Sigmoid colon (tissue), 6 donors: ENCODE measurements at regions not wholly inside any gene's neighbourhood (a gene's known extent, or its start where the extent isn't known, plus 50 kb on each side); places are given as distances from the start of the nearest gene placed in this dataset.
A peak's percentile ranks its signal among the peaks of the same experiment; 100 is the strongest.

ENCODE experiments used
- DNase-seq: peaks from one replicate; pipeline ENCODE4 v3.0.0-alpha.2; 2019
- H3K27ac ChIP-seq, 4 donors: fragments of 200-600 bp; sonication (generic); one replicate each; pipeline ENCODE4 v1.5.1; 2016 to 2019; ENCODE audit warnings: mild to moderate bottlenecking in 1 of 4
- H3K27me3 ChIP-seq, 3 donors: fragments of 200-600 bp; sonication (generic); one replicate each; pipeline ENCODE4 v1.5.1; 2019; ENCODE audit warnings: mild to moderate bottlenecking in 1 of 3
- H3K36me3 ChIP-seq, 4 donors: fragments of 200-600 bp; sonication (generic); one replicate each; pipeline ENCODE4 v1.5.1; 2016 to 2019
- H3K4me1 ChIP-seq, 4 donors: fragments of 200-600 bp; sonication (generic); one replicate each; pipeline ENCODE4 v1.5.1; 2017 to 2019
- H3K4me3 ChIP-seq, 4 donors: fragments of 200-600 bp; sonication (generic); one replicate each; pipeline ENCODE4 v1.5.1; 2017 to 2019; ENCODE audit warnings: mild to moderate bottlenecking in 2 of 4, moderate library complexity in 1 of 4
- H3K9me3 ChIP-seq, 4 donors: fragments of 200-600 bp in 3 of 4; sonication (generic) in 3 of 4; one replicate each; pipeline versions ENCODE4 v1.5.1 to v1.6.1; 2013 to 2019
- EP300 ChIP-seq, 4 donors: sonication (generic); formaldehyde crosslinking; IDR thresholded peaks; one replicate each; pipeline ENCODE4 v1.6.1; 2017; ENCODE audit warnings: antibody characterized with exemption in 4 of 4
- POLR2A ChIP-seq, 2 donors: fragments of 450-650 bp; IDR thresholded peaks; one replicate each; pipeline ENCODE4 v1.6.1; 2016; ENCODE audit warnings: antibody characterized with exemption in 2 of 2, mild to moderate bottlenecking in 2 of 2, moderate library complexity in 2 of 2
- POLR2AphosphoS5 ChIP-seq, 4 donors: sonication (generic); formaldehyde crosslinking; IDR thresholded peaks; one replicate each; pipeline ENCODE4 v1.6.1; 2017; ENCODE audit warnings: antibody characterized with exemption in 4 of 4
- WGBS, 2 donors: extraction: QIAGEN DNeasy Blood & Tissue Kit; methylation state at CpG; one replicate each; pipeline ENCODE4 v1.1.7; 2013; 5-methylcytosine and 5-hydroxymethylcytosine counted together
- intact Hi-C: fragments of 100-400 bp; cut with DNase I; formaldehyde crosslinking; loops from one replicate; pipeline ENCODE4 v1.15.1; 2023
- TF ChIP-seq, protein P1 (sequence below), 4 experiments: fragments of 450-650 bp in 3 of 4; fragments of 200-600 bp in 1 of 4; IDR thresholded peaks; one replicate each; pipeline ENCODE4 v1.5.1; 2016 to 2019; ENCODE audit warnings: antibody characterized with exemption in 4 of 4, mild to moderate bottlenecking in 3 of 4, moderate library complexity in 2 of 4
- donor health status: healthy with polysubstance abuse.
- donor health status: healthy.

DNA sequence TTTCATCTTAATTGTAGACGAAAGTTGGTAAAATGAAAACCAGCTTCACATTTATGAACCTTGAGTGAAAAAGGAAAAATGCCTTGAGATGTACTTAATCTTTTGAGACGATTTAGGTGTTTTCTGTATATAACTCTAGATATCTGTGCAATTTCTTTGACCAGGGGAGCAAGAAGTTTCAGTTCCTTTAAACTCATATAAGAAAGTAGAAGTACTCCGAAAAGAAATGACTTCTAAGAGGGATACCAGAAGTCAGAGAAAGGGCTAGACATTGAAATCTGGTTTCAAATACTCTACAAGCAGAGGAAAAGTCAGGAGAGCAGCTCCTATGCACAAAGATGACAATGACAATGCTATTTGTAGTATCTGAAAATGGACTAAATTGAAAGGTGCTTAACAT is 303.7 kb downstream of the BAMBI start:
- intact Hi-C loops, result no loop called here
- Histone ChIP-seq H3K9me3 (no peaks in the 10 kb centered on the region), H3K4me1 (peaks cover 0 to 7% (median 3%) of the 10 kb centered on the region in 4 donors), H3K27me3 (no peaks in the 10 kb centered on the region), H3K4me3 (no peak overlapping the region), H3K27ac (no peak overlapping the region), H3K36me3 (no peaks in the 10 kb centered on the region)
- WGBS, 2 donors, result 77 to 86% methylated on average over 3 of the region's 3 CpGs
- no peak for TF ChIP-seq POLR2AphosphoS5 (IDR thresholded peaks at IDR 0.05)
- no peak for TF ChIP-seq EP300 (IDR thresholded peaks at IDR 0.05)
- DNase-seq, result no peak

GRCh38 chr10:28982974-28983373 is 305.7 kb downstream of the BAMBI start:
- 76 to 90% methylated on average over 6 of the region's 6 CpGs for WGBS, 2 donors
- no peaks in the 10 kb centered on the region for H3K27me3 ChIP-seq
- DNase-seq, result no peak
- H3K4me3 ChIP-seq, result no peak overlapping the region
- peaks cover 0 to 7% (median 3%) of the 10 kb centered on the region in 4 donors for H3K4me1 ChIP-seq
- H3K9me3 ChIP-seq, result no peaks in the 10 kb centered on the region
- H3K27ac ChIP-seq, result no peak overlapping the region
- no peak for TF ChIP-seq POLR2A (IDR thresholded peaks at IDR 0.05)
- TF ChIP-seq, protein P1, sequence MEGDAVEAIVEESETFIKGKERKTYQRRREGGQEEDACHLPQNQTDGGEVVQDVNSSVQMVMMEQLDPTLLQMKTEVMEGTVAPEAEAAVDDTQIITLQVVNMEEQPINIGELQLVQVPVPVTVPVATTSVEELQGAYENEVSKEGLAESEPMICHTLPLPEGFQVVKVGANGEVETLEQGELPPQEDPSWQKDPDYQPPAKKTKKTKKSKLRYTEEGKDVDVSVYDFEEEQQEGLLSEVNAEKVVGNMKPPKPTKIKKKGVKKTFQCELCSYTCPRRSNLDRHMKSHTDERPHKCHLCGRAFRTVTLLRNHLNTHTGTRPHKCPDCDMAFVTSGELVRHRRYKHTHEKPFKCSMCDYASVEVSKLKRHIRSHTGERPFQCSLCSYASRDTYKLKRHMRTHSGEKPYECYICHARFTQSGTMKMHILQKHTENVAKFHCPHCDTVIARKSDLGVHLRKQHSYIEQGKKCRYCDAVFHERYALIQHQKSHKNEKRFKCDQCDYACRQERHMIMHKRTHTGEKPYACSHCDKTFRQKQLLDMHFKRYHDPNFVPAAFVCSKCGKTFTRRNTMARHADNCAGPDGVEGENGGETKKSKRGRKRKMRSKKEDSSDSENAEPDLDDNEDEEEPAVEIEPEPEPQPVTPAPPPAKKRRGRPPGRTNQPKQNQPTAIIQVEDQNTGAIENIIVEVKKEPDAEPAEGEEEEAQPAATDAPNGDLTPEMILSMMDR (IDR thresholded peaks at IDR 0.05), result no peak
- TF ChIP-seq POLR2AphosphoS5 (IDR thresholded peaks at IDR 0.05), result no peak
- no peak for TF ChIP-seq EP300 (IDR thresholded peaks at IDR 0.05)
- no peaks in the 10 kb centered on the region for H3K36me3 ChIP-seq
- intact Hi-C loops, result no loop called here

DNA sequence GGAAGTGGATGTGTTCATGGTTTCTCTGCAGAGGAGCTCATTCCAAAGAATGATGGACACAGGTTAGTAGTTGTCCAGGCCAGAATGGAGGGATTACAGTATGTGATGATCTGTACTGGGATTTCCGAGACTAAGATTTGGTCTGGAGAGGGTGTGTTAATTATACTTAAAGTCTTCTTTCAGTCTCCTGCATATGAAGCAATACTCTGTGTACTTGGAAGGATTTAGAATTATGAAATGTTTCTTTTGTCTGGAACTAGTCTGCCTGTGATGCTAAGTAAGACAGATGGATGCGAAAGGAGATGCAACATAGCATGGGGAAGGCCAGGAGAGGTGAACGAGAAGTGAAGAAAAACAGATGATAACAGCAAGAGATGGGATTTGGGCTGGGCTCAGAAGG is 305.1 kb upstream of the LYZL1 start:
- DNase-seq, result no peak
- WGBS, 2 donors, result 61% methylated on average over 3 of the region's 3 CpGs
- Histone ChIP-seq H3K36me3 (no peaks in the 10 kb centered on the region), H3K4me3 (no peak overlapping the region), H3K4me1 (peaks cover 0 to 7% (median 3%) of the 10 kb centered on the region in 4 donors), H3K27me3 (no peaks in the 10 kb centered on the region), H3K9me3 (no peaks in the 10 kb centered on the region), H3K27ac (peak overlapping the region in 2 of 4 donors; percentile 42 to 55)
- TF ChIP-seq EP300 (IDR thresholded peaks at IDR 0.05) (no peak), POLR2AphosphoS5 (IDR thresholded peaks at IDR 0.05) (peak in 2 of 4 donors; percentile 6 to 28)
- TF ChIP-seq, protein P1 (IDR thresholded peaks at IDR 0.05), result no peak
- intact Hi-C loops, result no loop called here

DNA sequence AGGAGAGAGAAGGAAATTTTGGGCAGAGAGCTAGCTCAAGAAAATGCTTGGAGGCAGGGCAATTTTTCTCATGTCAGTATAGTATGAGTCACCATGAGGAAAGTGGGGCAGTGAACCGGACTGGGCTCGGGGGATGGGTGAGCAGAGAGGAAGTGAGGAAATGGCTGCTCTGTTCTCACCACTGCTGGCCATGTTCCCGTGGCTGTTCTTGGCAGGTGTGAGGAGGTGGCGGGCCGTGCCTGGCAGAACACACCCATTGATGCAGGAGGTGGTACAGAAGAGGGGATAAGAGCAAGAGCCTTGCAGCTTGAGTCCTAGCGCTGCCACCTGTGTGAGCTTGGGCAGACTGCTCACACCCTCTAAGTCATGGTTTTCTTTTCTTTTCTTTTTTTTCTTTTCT is 304.4 kb upstream of the LYZL1 start:
- Histone ChIP-seq H3K27ac (peak overlapping the region in 2 of 4 donors; percentile 42 to 55), H3K27me3 (no peaks in the 10 kb centered on the region), H3K36me3 (no peaks in the 10 kb centered on the region), H3K9me3 (no peaks in the 10 kb centered on the region), H3K4me1 (peaks cover 0 to 7% (median 3%) of the 10 kb centered on the region in 4 donors), H3K4me3 (no peak overlapping the region)
- intact Hi-C loops, result no loop called here
- DNase-seq, result peak; percentile 89
- 15 to 25% methylated on average over 6 of the region's 6 CpGs for WGBS, 2 donors
- TF ChIP-seq POLR2A (IDR thresholded peaks at IDR 0.05) (no peak), POLR2AphosphoS5 (IDR thresholded peaks at IDR 0.05) (peak in 2 of 4 donors; percentile 9 to 62), EP300 (IDR thresholded peaks at IDR 0.05) (no peak)
- TF ChIP-seq, protein P1 (IDR thresholded peaks at IDR 0.05), result no peak

DNA sequence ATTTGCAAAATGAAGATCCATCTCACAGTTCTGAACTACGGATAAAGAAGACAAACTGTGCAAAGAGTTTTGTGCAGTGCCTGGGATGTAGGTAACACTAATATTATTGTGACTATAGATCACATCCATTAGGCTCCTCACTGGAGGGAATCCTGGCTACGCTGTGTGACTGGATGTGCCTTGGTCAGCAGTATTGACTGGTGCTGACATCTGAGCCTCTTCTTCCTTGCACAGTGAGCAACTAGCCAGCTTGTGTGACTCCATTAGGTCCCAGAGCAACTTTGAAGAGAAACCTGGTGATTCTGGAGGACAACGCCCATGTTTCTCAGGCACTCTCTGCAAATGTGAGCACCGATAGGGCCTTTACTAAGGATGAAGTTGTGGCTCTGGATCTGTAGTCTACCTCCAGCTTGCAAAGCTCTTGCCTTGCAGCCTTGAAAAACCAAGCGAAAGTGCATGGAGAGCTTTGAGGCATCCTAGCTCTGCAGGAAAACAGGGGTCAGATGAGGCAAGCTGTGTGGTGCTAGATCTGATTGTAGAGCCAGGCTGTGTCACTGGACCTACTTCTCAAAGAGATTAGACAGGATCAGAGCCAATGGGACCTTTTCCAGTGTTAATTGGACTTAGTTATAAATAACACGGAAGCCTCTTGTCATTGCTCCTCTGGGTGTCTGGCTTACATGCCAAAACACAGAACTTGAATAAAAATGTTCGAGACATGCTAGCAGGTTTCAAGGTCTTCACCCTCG is 303.6 kb upstream of the LYZL1 start:
- DNase-seq, result no peak
- 83 to 90% methylated on average over 8 of the region's 8 CpGs for WGBS, 2 donors
- TF ChIP-seq POLR2AphosphoS5 (IDR thresholded peaks at IDR 0.05) (no peak), POLR2A (IDR thresholded peaks at IDR 0.05) (no peak), EP300 (IDR thresholded peaks at IDR 0.05) (no peak)
- TF ChIP-seq, protein P1 (IDR thresholded peaks at IDR 0.05), result no peak

More for the DNA sequence above, 303.6 kb upstream of the LYZL1 start:
- H3K27ac ChIP-seq, result no peak overlapping the region
- no peaks in the 10 kb centered on the region for H3K9me3 ChIP-seq
- peaks cover 0 to 7% (median 3%) of the 10 kb centered on the region in 4 donors for H3K4me1 ChIP-seq
- H3K4me3 ChIP-seq, result no peak overlapping the region
- no peaks in the 10 kb centered on the region for H3K36me3 ChIP-seq
- no peaks in the 10 kb centered on the region for H3K27me3 ChIP-seq
- intact Hi-C loops, result no loop called here
